Trophoblast cell (in vitro differentiated cells and primary cell): ENCODE measurements at regions not wholly inside any gene's neighbourhood (a gene's known extent, or its start where the extent isn't known, plus 50 kb on each side); places are given as distances from the start of the nearest gene placed in this dataset.
A peak's percentile ranks its signal among the peaks of the same experiment; 100 is the strongest.

Experiments used
- DNase-seq, 2 donors: peaks; one replicate each; pipeline ENCODE4 v3.0.0-alpha.2; 2016
- H2AFZ ChIP-seq: 2 replicates; pipeline ENCODE4 v1.6.1; 2013; ENCODE audit warnings: low read length, moderate library complexity, mild to moderate bottlenecking; ENCODE audit not compliant: insufficient read depth, poor library complexity
- H2AK5ac ChIP-seq: 2 replicates; pipeline ENCODE4 v1.6.1; 2013; ENCODE audit warnings: mild to moderate bottlenecking, low read length
- H2BK120ac ChIP-seq: 2 replicates; pipeline ENCODE4 v1.6.1; 2013; ENCODE audit warnings: low read length, mild to moderate bottlenecking, moderate library complexity; ENCODE audit not compliant: insufficient read depth, poor library complexity
- H2BK12ac ChIP-seq: 2 replicates; pipeline ENCODE4 v1.6.1; 2013; ENCODE audit warnings: mild to moderate bottlenecking, low read length, moderate library complexity
- H2BK5ac ChIP-seq: 2 replicates; pipeline ENCODE4 v1.6.1; 2013; ENCODE audit warnings: low read length, low read depth, moderate library complexity, mild to moderate bottlenecking; ENCODE audit not compliant: poor library complexity
- H3K14ac ChIP-seq: 2 replicates; pipeline ENCODE4 v1.6.1; 2013; ENCODE audit warnings: mild to moderate bottlenecking, low read length
- H3K18ac ChIP-seq: 2 replicates; pipeline ENCODE4 v1.6.1; 2013; ENCODE audit warnings: mild to moderate bottlenecking, low read length
- H3K23ac ChIP-seq: 2 replicates; pipeline ENCODE4 v1.6.1; 2013; ENCODE audit warnings: low read length
- H3K27ac ChIP-seq: 2 replicates; pipeline ENCODE4 v1.5.1; 2013; ENCODE audit warnings: low read depth, mild to moderate bottlenecking, inconsistent platforms, low read length, moderate library complexity
- H3K27me3 ChIP-seq: 2 replicates; pipeline ENCODE4 v1.6.1; 2013; ENCODE audit warnings: inconsistent platforms, mild to moderate bottlenecking, low read length, moderate library complexity; ENCODE audit not compliant: insufficient read depth
- H3K36me3 ChIP-seq, 2 experiments: 1 replicate in 1 of 2; 2 replicates in 1 of 2; pipeline ENCODE4 v1.6.1; 2013; ENCODE audit warnings: low read length in 2 of 2, mild to moderate bottlenecking in 2 of 2, moderate library complexity in 1 of 2; ENCODE audit not compliant: insufficient read depth in 2 of 2, control insufficient read depth in 1 of 2
- H3K4ac ChIP-seq: 2 replicates; pipeline ENCODE4 v1.6.1; 2013; ENCODE audit warnings: low read depth, mild to moderate bottlenecking, low read length, moderate library complexity
- H3K4me1 ChIP-seq, 2 experiments: 1 replicate in 1 of 2; 2 replicates in 1 of 2; pipeline ENCODE4 v1.6.1; 2013; ENCODE audit warnings: low read length in 2 of 2, mild to moderate bottlenecking in 2 of 2, moderate library complexity in 1 of 2; ENCODE audit not compliant: insufficient read depth in 2 of 2, control insufficient read depth in 1 of 2
- H3K4me2 ChIP-seq: 2 replicates; pipeline ENCODE4 v1.6.1; 2013; ENCODE audit warnings: inconsistent platforms, mild to moderate bottlenecking, low read length, moderate library complexity
- H3K4me3 ChIP-seq: 2 replicates; pipeline ENCODE4 v1.5.1; 2013; ENCODE audit warnings: mild to moderate bottlenecking, low read depth, low read length, inconsistent platforms
- H3K79me1 ChIP-seq: one replicate; pipeline ENCODE4 v1.6.1; 2013; ENCODE audit warnings: low read length
- H3K79me2 ChIP-seq: 2 replicates; pipeline ENCODE4 v1.6.1; 2013; ENCODE audit warnings: low read length, mild to moderate bottlenecking; ENCODE audit not compliant: control insufficient read depth, insufficient read depth, poor library complexity
- H3K9ac ChIP-seq: 2 replicates; pipeline ENCODE4 v1.6.1; 2013; ENCODE audit warnings: mild to moderate bottlenecking, low read length
- H3K9me3 ChIP-seq: 2 replicates; pipeline ENCODE4 v1.6.1; 2013; ENCODE audit warnings: low read depth, mild to moderate bottlenecking, control low read depth, inconsistent platforms, low read length; ENCODE audit not compliant: insufficient read depth
- H4K12ac ChIP-seq: 2 replicates; pipeline ENCODE4 v1.6.1; 2013; ENCODE audit warnings: low read depth, mild to moderate bottlenecking, low read length, moderate library complexity
- H4K8ac ChIP-seq: 2 replicates; pipeline ENCODE4 v1.6.1; 2013; ENCODE audit warnings: low read depth, mild to moderate bottlenecking, low read length, moderate library complexity
- H4K91ac ChIP-seq: one replicate; pipeline ENCODE4 v1.6.1; 2013; ENCODE audit warnings: low read depth, mild to moderate bottlenecking, low read length, moderate library complexity
- WGBS: extraction: QIAGEN DNeasy Blood & Tissue Kit; methylation state at CpG from one replicate; pipeline ENCODE4 v1.1.7; 2013; ENCODE audit warnings: missing lambda C conversion rate; ENCODE audit not compliant: insufficient read length, insufficient coverage; ENCODE audit errors: extremely low coverage; 5-methylcytosine and 5-hydroxymethylcytosine counted together

- Histone ChIP-seq H3K23ac (no peak overlapping the region), H2AK5ac (no peak overlapping the region), H2BK5ac (no peak overlapping the region), H4K91ac (no peak overlapping the region), H4K8ac (no peak overlapping the region), H3K27me3 (no peaks in the 10 kb centered on the region), H2AFZ (no peak overlapping the region), H4K12ac (no peak overlapping the region), H2BK12ac (no peak overlapping the region), H3K9ac (no peak overlapping the region), H3K79me1 (no peaks in the 10 kb centered on the region), H3K9me3 (no peaks in the 10 kb centered on the region), H3K36me3 (no peaks in the 10 kb centered on the region), H3K4me3 (no peak overlapping the region), H3K18ac (no peak overlapping the region), H3K27ac (no peak overlapping the region), H3K4me2 (no peak overlapping the region), H3K14ac (no peak overlapping the region), H3K4me1 (no peaks in the 10 kb centered on the region), H3K79me2 (no peaks in the 10 kb centered on the region), H2BK120ac (no peak overlapping the region), H3K4ac (no peak overlapping the region)
- DNase-seq, result no peak
- WGBS, result no CpG with 5 or more reads among the region's 8 CpGs
Observed at GRCh38 chr10:58998924-58999713, 177.3 kb upstream of the PHYHIPL start.

- Histone ChIP-seq H3K23ac (no peak overlapping the region), H3K27ac (no peak overlapping the region)
Observed at GRCh38 chr10:59000162-59000825, 176.1 kb upstream of the PHYHIPL start.

DNA sequence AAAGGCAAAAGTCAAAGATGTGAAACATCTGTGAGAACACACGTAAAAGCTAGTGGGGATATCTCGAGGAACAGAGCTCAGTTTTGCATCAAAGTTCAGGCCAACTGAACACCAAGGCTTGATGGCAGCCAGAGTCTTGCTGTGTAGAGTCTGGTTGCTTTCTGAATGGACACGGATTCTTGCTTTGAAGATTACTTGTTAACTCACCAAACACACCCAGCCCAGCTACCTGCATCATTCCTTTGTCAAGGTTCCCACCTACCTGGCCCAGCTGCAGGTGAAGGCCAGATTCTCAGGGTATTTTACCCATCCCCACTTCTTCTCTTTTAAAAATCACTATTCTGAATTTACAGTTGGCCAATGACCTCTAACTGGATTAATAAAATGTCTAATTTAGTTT, 174.4 kb upstream of the PHYHIPL start:
- Histone ChIP-seq H3K27ac (no peak overlapping the region), H3K23ac (no peak overlapping the region), H4K91ac (no peak overlapping the region), H3K27me3 (no peaks in the 10 kb centered on the region), H4K12ac (no peak overlapping the region), H3K4me2 (no peak overlapping the region), H3K79me1 (no peaks in the 10 kb centered on the region), H3K9me3 (no peaks in the 10 kb centered on the region), H2BK12ac (no peak overlapping the region), H2AFZ (no peak overlapping the region), H3K79me2 (no peaks in the 10 kb centered on the region), H3K18ac (no peak overlapping the region), H3K4me1 (no peaks in the 10 kb centered on the region), H3K14ac (no peak overlapping the region), H3K36me3 (no peaks in the 10 kb centered on the region), H3K4ac (no peak overlapping the region), H2BK120ac (no peak overlapping the region), H3K4me3 (no peak overlapping the region), H2AK5ac (no peak overlapping the region), H4K8ac (no peak overlapping the region), H3K9ac (no peak overlapping the region), H2BK5ac (no peak overlapping the region)
- peak; percentile 52 to 80 for DNase-seq
- WGBS, result no CpG with 5 or more reads among the region's 3 CpGs

More at GRCh38 chr10:59000162-59000825, 176.1 kb upstream of the PHYHIPL start:
- Histone ChIP-seq H3K18ac (no peak overlapping the region), H4K91ac (no peak overlapping the region), H3K9me3 (no peaks in the 10 kb centered on the region), H3K4me2 (no peak overlapping the region), H4K12ac (no peak overlapping the region), H3K14ac (no peak overlapping the region), H2BK120ac (no peak overlapping the region), H3K9ac (no peak overlapping the region), H3K27me3 (no peaks in the 10 kb centered on the region), H2AFZ (no peak overlapping the region), H3K36me3 (no peaks in the 10 kb centered on the region), H3K4me3 (no peak overlapping the region), H3K79me2 (no peaks in the 10 kb centered on the region), H3K4me1 (no peaks in the 10 kb centered on the region), H2BK5ac (no peak overlapping the region), H2AK5ac (no peak overlapping the region), H3K4ac (no peak overlapping the region), H2BK12ac (no peak overlapping the region), H4K8ac (no peak overlapping the region), H3K79me1 (no peaks in the 10 kb centered on the region)
- WGBS, result no CpG with 5 or more reads among the region's 1 CpG
- DNase-seq, result no peak

- Histone ChIP-seq H3K4ac (no peak overlapping the region), H3K9ac (no peak overlapping the region), H3K14ac (no peak overlapping the region), H2BK120ac (no peak overlapping the region), H3K23ac (no peak overlapping the region), H4K8ac (no peak overlapping the region), H3K27ac (no peak overlapping the region), H3K36me3 (no peaks in the 10 kb centered on the region), H4K91ac (no peak overlapping the region), H3K27me3 (no peaks in the 10 kb centered on the region), H2AFZ (no peak overlapping the region), H3K4me2 (no peak overlapping the region), H2BK5ac (no peak overlapping the region), H3K79me2 (no peaks in the 10 kb centered on the region), H3K4me3 (no peak overlapping the region), H3K4me1 (no peaks in the 10 kb centered on the region), H2BK12ac (no peak overlapping the region), H2AK5ac (no peak overlapping the region), H3K9me3 (no peaks in the 10 kb centered on the region), H3K18ac (no peak overlapping the region), H4K12ac (no peak overlapping the region), H3K79me1 (no peaks in the 10 kb centered on the region)
- DNase-seq, result no peak
- WGBS, result no CpG with 5 or more reads among the region's 1 CpG
Observed at GRCh38 chr10:59003203-59003602, 173.2 kb upstream of the PHYHIPL start.
